Large intestine (tissue), 3 donors: ENCODE measurements at regions not wholly inside any gene's neighbourhood (a gene's known extent, or its start where the extent isn't known, plus 50 kb on each side); places are given as distances from the start of the nearest gene placed in this dataset.

Experiments
- DNase-seq, 2 donors: peaks; one replicate each; pipeline versions ENCODE4 v3.0.0 to v3.0.0-alpha.2; 2013
- H3K27ac ChIP-seq: one replicate; pipeline ENCODE4 v1.5.1; 2013; ENCODE audit warnings: low read length
- H3K27me3 ChIP-seq: 2 replicates; pipeline ENCODE4 v1.6.1; 2013; ENCODE audit warnings: low read length; ENCODE audit not compliant: control insufficient read depth, insufficient read depth
- H3K36me3 ChIP-seq: 2 replicates; pipeline ENCODE4 v1.6.1; 2013; ENCODE audit warnings: low read length; ENCODE audit not compliant: control insufficient read depth, insufficient read depth
- H3K4me1 ChIP-seq: one replicate; pipeline ENCODE4 v1.6.1; 2013; ENCODE audit warnings: low read length; ENCODE audit not compliant: control insufficient read depth, insufficient read depth
- H3K4me3 ChIP-seq: one replicate; pipeline ENCODE4 v1.5.1; 2013; ENCODE audit warnings: low read length
- H3K9me3 ChIP-seq: one replicate; pipeline ENCODE4 v1.6.1; 2013; ENCODE audit warnings: mild to moderate bottlenecking, low read depth, low read length, moderate library complexity; ENCODE audit not compliant: control insufficient read depth
- WGBS: methylation state at CpG from one replicate; pipeline ENCODE4 v1.1.5; 2013; ENCODE audit warnings: low lambda C conversion rate; ENCODE audit not compliant: insufficient coverage; 5-methylcytosine and 5-hydroxymethylcytosine counted together

DNA sequence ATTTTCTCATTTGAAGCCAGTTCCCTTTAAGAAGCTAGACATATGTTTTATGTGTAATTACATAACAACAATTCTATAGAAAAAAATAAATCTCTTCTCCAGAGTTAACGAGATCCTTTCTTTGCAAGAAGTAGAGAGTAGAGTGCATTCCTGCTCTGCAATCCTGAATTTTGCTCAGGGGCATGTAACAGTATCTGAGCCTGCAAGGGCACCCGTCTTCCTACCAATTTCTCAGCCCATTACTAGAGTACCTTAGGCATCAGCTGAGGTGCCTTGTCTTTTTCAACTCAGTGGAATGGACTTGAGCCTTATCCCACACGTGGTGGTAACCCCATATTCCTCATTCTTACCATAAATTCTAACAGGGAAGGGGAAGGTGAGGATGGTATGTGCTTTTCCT lies 205.9 kb downstream of the IKZF2 start:
- Histone ChIP-seq H3K4me1 (no peaks in the 10 kb centered on the region), H3K9me3 (no peaks in the 10 kb centered on the region), H3K4me3 (no peak overlapping the region), H3K27ac (no peak overlapping the region), H3K36me3 (no peaks in the 10 kb centered on the region), H3K27me3 (no peaks in the 10 kb centered on the region)
- 71% methylated on average over 1 of the region's 3 CpGs for WGBS
- no peak for DNase-seq

DNA sequence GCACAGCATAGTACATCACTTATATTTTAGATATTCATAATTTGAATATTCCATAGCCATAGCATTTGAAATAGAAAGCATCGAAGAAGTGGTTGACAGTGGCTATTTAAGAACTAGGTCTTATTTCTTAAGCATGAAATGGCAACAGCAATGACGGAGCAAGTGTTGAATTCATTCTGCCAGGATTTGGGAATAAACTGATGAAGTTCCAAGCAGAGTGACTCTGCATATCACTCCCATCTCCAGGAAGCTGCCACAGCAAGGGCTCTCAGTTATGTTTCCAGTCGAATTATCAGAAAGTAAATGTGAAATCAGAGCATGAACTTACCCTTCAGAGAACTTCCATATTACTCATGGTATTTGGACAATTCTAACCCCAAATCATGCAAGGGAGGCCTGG lies 208.1 kb downstream of the IKZF2 start:
- H3K36me3 ChIP-seq, result no peaks in the 10 kb centered on the region
- no peak for DNase-seq
- no peaks in the 10 kb centered on the region for H3K4me1 ChIP-seq
- 100% methylated on average over 1 of the region's 3 CpGs for WGBS
- H3K9me3 ChIP-seq, result no peaks in the 10 kb centered on the region
- no peak overlapping the region for H3K27ac ChIP-seq
- H3K4me3 ChIP-seq, result no peak overlapping the region
- no peaks in the 10 kb centered on the region for H3K27me3 ChIP-seq

DNA sequence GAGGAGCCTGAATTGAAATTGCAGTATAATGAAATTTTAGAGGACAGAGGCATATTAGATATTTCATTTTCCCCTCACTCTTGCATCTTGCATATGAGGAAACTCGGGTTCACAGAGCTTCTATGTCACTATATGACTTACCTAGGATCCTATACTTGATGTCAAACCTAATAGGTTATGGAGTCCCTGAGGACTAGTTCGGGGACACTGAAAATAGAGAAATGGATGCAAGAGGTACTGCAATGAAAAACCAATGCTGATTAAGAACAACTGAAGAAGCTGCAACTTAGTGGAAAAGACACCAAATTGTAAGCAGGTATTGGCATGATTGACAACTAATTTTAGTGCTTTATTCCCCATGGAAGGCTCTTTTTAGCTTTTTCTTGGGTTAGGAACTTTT lies 210.1 kb downstream of the IKZF2 start:
- H3K27me3 ChIP-seq, result no peaks in the 10 kb centered on the region
- no peak overlapping the region for H3K4me3 ChIP-seq
- H3K27ac ChIP-seq, result no peak overlapping the region
- H3K36me3 ChIP-seq, result no peaks in the 10 kb centered on the region
- peaks cover 2% of the 10 kb centered on the region for H3K9me3 ChIP-seq
- no peak for DNase-seq
- no peaks in the 10 kb centered on the region for H3K4me1 ChIP-seq
- WGBS, result 75% methylated on average over 2 of the region's 2 CpGs

DNA sequence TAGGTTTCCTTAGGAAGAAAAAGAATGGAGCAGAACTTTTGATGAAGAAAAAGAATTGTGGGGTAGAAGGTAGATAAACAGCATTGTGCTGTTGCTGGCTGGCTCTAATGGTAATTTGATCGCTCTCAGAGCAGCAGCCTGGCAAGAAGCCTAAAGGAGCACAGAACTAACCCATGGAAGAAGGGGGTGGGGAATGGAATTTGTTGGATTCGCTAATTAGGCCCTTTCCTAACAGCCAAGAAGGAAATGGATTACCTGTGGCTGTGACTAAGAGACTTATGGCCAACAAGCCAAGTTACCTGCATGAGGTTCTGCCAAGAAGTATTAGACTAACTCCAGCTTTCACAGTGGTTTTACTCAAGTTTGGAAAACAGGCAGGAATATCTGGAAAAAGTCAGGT lies 210.6 kb downstream of the IKZF2 start:
- WGBS, result no CpG with 5 or more reads among the region's 2 CpGs
- Histone ChIP-seq H3K27ac (no peak overlapping the region), H3K9me3 (peaks cover 2% of the 10 kb centered on the region), H3K4me3 (no peak overlapping the region), H3K36me3 (no peaks in the 10 kb centered on the region), H3K27me3 (no peaks in the 10 kb centered on the region), H3K4me1 (no peaks in the 10 kb centered on the region)
- DNase-seq, result no peak

DNA sequence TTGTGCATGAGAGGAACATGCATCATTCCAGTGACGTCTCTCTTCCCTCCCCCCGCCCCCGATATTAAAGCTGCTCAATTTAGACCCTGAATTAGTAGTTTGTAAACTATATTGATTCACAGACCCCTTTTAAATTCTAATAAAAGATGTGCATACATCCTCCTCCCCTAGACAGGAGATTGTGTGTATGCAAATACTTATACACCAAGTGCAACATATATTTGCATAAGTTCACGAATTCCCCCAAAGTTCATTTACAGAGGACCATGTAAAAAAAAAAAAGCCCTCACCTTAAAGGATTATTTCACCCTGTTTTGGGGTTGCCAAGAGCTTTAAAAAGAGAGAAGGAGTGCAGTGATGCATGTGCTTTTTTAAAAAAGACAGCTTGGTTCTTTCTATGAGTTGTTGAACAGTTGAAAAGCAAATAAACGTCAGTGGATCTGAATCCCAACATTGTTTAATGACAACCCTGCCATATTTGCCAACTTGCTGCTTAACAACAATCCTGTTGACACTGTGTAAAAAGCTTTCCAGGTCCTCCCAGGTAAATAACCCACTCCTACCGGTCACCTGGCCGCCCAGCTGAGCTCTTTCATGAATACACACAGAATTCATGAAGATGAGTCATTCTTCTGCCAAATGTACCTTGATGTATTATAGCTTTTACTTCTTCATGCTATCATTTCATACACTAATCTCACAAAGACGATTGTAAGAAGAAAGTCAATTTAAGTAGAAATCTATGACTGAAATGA lies 211.5 kb downstream of the IKZF2 start:
- Histone ChIP-seq H3K4me3 (no peak overlapping the region), H3K27ac (no peak overlapping the region)

DNA sequence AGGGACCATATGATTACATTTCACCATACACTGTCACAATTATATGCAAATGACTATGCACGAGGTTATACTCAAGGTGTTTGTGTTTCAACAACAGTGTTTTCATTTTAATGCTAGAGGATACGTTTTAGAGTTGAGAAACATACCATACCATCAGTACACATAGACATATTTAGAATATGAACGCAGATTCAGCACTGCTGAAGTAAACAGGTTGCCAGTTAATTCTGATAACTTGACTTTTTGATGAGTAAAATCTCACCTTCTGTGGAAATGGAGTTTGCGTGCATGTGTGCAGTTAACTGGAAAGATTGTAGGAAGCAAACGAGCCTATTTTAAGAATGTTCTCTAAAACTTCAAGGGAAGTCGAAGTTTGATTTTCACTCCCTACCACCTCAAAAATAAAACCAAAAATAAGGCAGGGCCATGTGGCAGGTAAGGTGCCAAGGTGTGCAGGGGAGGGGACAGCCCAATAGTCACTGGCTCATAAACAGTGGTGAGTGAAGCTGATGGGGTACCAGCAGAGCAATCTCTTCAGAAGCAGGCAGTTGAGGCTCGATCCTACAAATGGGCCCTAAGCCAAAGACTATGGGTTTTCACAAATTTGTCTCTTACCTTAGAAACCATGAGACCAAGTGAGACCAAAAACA lies 213.1 kb downstream of the IKZF2 start:
- WGBS, result 67% methylated on average over 2 of the region's 7 CpGs
- H3K9me3 ChIP-seq, result peaks cover 2% of the 10 kb centered on the region
- H3K4me3 ChIP-seq, result no peak overlapping the region

More for the DNA sequence above, 211.5 kb downstream of the IKZF2 start:
- DNase-seq, result peak in 1 of 2 donors; percentile 8
- WGBS, result 33% methylated on average over 1 of the region's 8 CpGs
- Histone ChIP-seq H3K36me3 (no peaks in the 10 kb centered on the region), H3K9me3 (peaks cover 2% of the 10 kb centered on the region), H3K4me1 (no peaks in the 10 kb centered on the region), H3K27me3 (no peaks in the 10 kb centered on the region)

DNA sequence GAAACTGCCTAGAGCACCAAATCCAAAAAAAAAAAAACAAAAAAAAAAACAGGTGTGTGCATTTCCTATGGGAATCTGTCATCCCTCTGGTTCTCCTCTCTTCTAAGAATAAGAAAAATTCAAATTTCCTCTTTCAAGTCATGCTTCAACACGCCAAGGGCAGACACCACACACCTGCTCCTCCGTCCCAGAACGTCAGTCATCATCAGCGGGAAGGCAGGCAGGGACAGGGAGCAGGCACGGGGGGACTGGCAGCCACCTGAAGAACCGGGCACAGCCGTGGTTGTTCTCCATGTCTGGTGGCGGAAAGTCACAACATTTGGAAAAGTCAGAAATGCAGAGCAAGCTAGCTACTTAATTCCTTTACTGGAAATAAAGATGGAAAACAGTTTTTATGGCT lies 214.8 kb downstream of the IKZF2 start:
- Histone ChIP-seq H3K4me3 (no peak overlapping the region), H3K9me3 (peaks cover 2% of the 10 kb centered on the region), H3K27ac (no peak overlapping the region), H3K27me3 (no peaks in the 10 kb centered on the region), H3K4me1 (no peaks in the 10 kb centered on the region), H3K36me3 (no peaks in the 10 kb centered on the region)
- DNase-seq, result no peak
- 78% methylated on average over 4 of the region's 8 CpGs for WGBS

More for the DNA sequence above, 213.1 kb downstream of the IKZF2 start:
- no peak for DNase-seq
- Histone ChIP-seq H3K27me3 (no peaks in the 10 kb centered on the region), H3K27ac (no peak overlapping the region), H3K36me3 (no peaks in the 10 kb centered on the region), H3K4me1 (no peaks in the 10 kb centered on the region)

DNA sequence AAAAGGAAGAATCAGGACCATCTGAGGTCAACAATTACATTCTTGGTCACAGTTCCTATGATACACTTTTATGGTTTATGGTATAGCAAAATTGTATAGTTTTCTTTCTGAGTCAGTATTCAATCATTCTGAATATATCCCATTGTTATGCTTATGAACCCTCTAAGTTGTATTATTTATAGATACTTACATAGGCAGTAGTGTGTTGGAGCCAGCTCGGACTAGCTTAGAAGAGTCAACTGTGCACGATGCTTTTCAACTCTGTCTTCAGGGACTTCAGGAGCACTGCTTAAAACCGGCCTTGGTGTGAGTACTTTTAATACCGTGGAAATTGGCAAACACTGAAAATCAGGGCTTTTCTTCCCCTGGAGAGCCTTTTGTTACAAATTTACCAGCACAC lies 215.7 kb downstream of the IKZF2 start:
- H3K9me3 ChIP-seq, result peaks cover 2% of the 10 kb centered on the region
- no peak overlapping the region for H3K27ac ChIP-seq
- H3K4me3 ChIP-seq, result no peak overlapping the region
- WGBS, result no CpG with 5 or more reads among the region's 4 CpGs
- H3K4me1 ChIP-seq, result no peaks in the 10 kb centered on the region
- H3K27me3 ChIP-seq, result no peaks in the 10 kb centered on the region
- DNase-seq, result no peak
- H3K36me3 ChIP-seq, result no peaks in the 10 kb centered on the region

DNA sequence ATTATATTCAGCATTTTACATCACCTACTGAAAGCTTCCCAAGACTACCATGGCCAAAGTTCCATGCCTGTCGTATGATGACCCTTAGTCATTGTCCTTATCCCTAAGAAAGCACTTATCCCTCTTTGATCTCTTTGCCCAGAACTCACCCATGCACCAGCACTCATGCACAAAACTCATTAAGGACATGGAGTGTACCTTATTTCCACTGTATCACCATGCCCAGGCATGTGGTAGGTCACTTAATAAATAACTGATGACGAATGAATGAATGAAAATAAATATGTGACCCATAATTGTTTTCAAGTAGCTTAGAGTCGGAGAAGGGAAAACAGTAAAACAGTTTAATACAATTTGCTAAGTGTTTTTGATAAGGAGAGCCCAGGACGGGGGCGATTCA lies 220.1 kb downstream of the IKZF2 start:
- H3K4me3 ChIP-seq, result no peak overlapping the region

DNA sequence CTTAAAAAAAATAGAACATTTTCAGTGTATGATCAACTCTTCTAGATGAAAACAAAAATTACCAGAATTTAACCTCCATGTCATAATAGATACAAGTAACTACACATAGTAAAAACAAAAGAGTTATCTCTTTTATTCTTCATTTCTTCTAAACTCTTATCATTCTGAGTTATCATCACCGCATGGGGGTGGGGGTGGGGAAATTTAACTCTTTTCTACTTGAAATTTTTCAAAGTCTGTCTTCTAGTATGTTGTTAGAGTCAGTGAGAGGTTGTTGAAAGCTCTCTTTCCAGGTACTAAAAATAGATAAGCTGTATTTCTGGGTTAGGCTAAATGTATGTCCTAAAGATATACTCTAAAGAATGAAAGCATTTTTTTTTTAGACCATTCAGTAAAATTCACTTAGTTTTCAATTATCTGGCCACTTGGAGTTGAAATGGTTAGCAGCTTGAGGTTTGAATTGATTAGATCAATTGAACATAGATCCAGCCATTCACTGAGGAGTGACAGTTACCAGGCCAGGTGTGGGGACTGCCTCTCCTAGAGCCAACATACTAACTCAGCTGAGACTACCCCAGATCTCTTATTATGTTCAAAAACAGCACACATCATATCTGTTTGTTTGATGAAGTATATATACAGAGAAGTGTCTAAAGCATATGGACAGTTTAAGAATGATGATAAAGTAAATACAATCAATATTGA lies 220.7 kb downstream of the IKZF2 start:
- no peak overlapping the region for H3K27ac ChIP-seq
- DNase-seq, result no peak
- no peaks in the 10 kb centered on the region for H3K4me1 ChIP-seq
- H3K36me3 ChIP-seq, result no peaks in the 10 kb centered on the region
- H3K4me3 ChIP-seq, result no peak overlapping the region
- H3K27me3 ChIP-seq, result no peaks in the 10 kb centered on the region
- WGBS, result no CpG with 5 or more reads among the region's 1 CpG
- H3K9me3 ChIP-seq, result no peaks in the 10 kb centered on the region

More for the DNA sequence above, 220.1 kb downstream of the IKZF2 start:
- no peaks in the 10 kb centered on the region for H3K36me3 ChIP-seq
- WGBS, result 100% methylated on average over 1 of the region's 5 CpGs
- no peak for DNase-seq
- H3K4me1 ChIP-seq, result no peaks in the 10 kb centered on the region
- H3K27me3 ChIP-seq, result no peaks in the 10 kb centered on the region
- H3K27ac ChIP-seq, result no peak overlapping the region
- no peaks in the 10 kb centered on the region for H3K9me3 ChIP-seq
